ENCODE measurements at regions not wholly inside any gene's neighbourhood (a gene's known extent, or its start where the extent isn't known, plus 50 kb on each side); places are given as distances from the start of the nearest gene placed in this dataset.

GRCh38 chr15:100759106-100759505, 120.5 kb upstream of the ALDH1A3 start:
- peaks cover 3 to 40% of the 10 kb centered on the region in 2 experiments; a peak in 3 of 4 replicates for H3K4me1 ChIP-seq (ENCODE audit: control insufficient read depth in 1 of 2, insufficient read depth in 2 of 2, low read depth in 1 of 2, low read length in 1 of 2)
- peak overlapping the region; percentile 21 to 36; a peak in 2 of 4 replicates for H3K4me3 ChIP-seq (ENCODE audit: low read depth in 2 of 2, low read length in 1 of 2)
- H4K20me1 ChIP-seq (ENCODE audit: insufficient read depth), result no peaks in the 10 kb centered on the region
- no peaks in the 10 kb centered on the region for H3K79me2 ChIP-seq (ENCODE audit: insufficient read depth)
- H3K27ac ChIP-seq (ENCODE audit: low read depth in 2 of 2, low read length in 1 of 2), result peak overlapping the region; percentile 75 to 95
- 12% methylated on average over 6 of the region's 6 CpGs for WGBS (ENCODE audit: low lambda C conversion rate)
- DNase-seq, result no peak
- H3K4me2 ChIP-seq, result peak overlapping the region; percentile 68
- ChIA-PET POLR2A (no interaction called here), CTCF (interaction anchor here (0.6 to 2.8 kb wide), 8 partner anchors 15 to 248 kb away, joined by 3 to 12 read pairs (median 3); no protein-coding TSS in a partner anchor)
- peaks cover 8% of the 10 kb centered on the region; the same call in 1 of the 2 replicates for H3K9me3 ChIP-seq
- TF ChIP-seq TCF12 (IDR thresholded peaks at IDR 0.05), result peak; percentile 76
- TF ChIP-seq EP300 (IDR thresholded peaks at IDR 0.05; ENCODE audit: borderline replicate concordance in 1 of 2, low read depth in 1 of 2, low read length in 1 of 2), result 0 out of 4 replicates have a peak, but pooled peaks of 1 of the 2 experiments have one; percentile 32
- TF ChIP-seq GABPA (IDR thresholded peaks at IDR 0.05; ENCODE audit: low read depth), result no peak
- no peak overlapping the region for H3K9ac ChIP-seq
- H3K36me3 ChIP-seq (replicated peaks in 1 of 2; ENCODE audit: control insufficient read depth in 1 of 2, insufficient read depth in 2 of 2, low read length in 1 of 2), result no peaks in the 10 kb centered on the region
- no peaks in the 10 kb centered on the region for H3K27me3 ChIP-seq (ENCODE audit: insufficient read depth)
- no peaks in the 10 kb centered on the region for H3K9me2 ChIP-seq
- peaks cover 4% of the 10 kb centered on the region for H3F3A ChIP-seq (replicated peaks; ENCODE audit: insufficient read depth)
- H2AFZ ChIP-seq (ENCODE audit: low read depth), result peak overlapping the region; percentile 67

DNA sequence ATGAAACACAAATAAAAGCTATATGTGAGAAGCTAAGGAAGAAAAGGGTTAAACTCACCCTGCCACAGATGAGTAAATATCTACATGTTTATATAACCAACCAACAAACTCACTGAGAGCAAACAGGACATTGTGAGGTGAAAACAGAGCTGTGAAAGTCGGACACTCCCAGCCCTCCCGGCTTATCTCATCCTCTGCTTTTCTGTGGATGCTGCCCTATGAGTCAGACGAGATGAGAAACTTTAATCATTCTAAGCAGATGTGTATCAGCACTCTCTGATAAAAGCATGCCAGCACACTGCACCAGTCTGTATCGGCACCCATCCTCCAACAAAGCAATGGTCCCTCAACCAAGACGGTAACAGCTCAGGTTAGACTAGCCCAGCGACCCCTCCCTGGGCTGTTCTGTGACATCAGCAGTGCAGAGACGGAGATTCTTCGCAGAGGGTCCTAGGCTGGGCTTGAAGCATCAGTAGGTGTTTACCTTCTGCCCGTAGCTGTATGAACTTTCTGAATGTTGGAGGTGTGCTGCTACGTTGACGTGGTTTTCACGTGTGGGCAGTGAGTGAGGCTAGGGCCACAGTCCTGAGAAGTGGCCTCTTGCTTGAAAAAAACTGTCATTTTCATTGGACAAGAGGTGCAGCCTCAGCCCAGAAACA, 119.8 kb upstream of the ALDH1A3 start:
- H3K4me2 ChIP-seq, result peak overlapping the region; percentile 68
- H3K27me3 ChIP-seq (ENCODE audit: insufficient read depth), result no peaks in the 10 kb centered on the region
- H3K9ac ChIP-seq, result no peak overlapping the region
- H3K9me2 ChIP-seq, result no peaks in the 10 kb centered on the region
- DNase-seq, result peak; percentile 62
- peak overlapping the region; percentile 75 to 95 for H3K27ac ChIP-seq (ENCODE audit: low read depth in 2 of 2, low read length in 1 of 2)
- no peaks in the 10 kb centered on the region for H4K20me1 ChIP-seq (ENCODE audit: insufficient read depth)
- peaks cover 4% of the 10 kb centered on the region for H3F3A ChIP-seq (replicated peaks; ENCODE audit: insufficient read depth)
- peaks cover 5 to 47% of the 10 kb centered on the region in 2 experiments; a peak in 3 of 4 replicates for H3K4me1 ChIP-seq (ENCODE audit: control insufficient read depth in 1 of 2, insufficient read depth in 2 of 2, low read depth in 1 of 2, low read length in 1 of 2)
- peaks cover 8% of the 10 kb centered on the region; the same call in 1 of the 2 replicates for H3K9me3 ChIP-seq
- H2AFZ ChIP-seq (ENCODE audit: low read depth), result peak overlapping the region; percentile 67
- H3K79me2 ChIP-seq (ENCODE audit: insufficient read depth), result no peaks in the 10 kb centered on the region
- ChIA-PET CTCF (interaction anchor here (0.8 to 2.8 kb wide), 6 partner anchors 25 to 248 kb away, joined by 3 to 12 read pairs (median 6); no protein-coding TSS in a partner anchor), POLR2A (no interaction called here)
- peak overlapping the region; percentile 21 to 36; a peak in 2 of 4 replicates for H3K4me3 ChIP-seq (ENCODE audit: low read depth in 2 of 2, low read length in 1 of 2)
- 11% methylated on average over 10 of the region's 12 CpGs for WGBS (ENCODE audit: low lambda C conversion rate)
- H3K36me3 ChIP-seq (replicated peaks in 1 of 2; ENCODE audit: control insufficient read depth in 1 of 2, insufficient read depth in 2 of 2, low read length in 1 of 2), result no peaks in the 10 kb centered on the region
- 0 out of 2 replicates have a peak, but pooled peaks have one; percentile 51 for TF ChIP-seq REST (IDR thresholded peaks at IDR 0.05; ENCODE audit: low read depth, low read length)
- TF ChIP-seq SIN3A (IDR thresholded peaks at IDR 0.05; ENCODE audit: borderline replicate concordance, low read depth, low read length), result no peak
- no peak for TF ChIP-seq ELF1 (IDR thresholded peaks at IDR 0.05)
- peak; percentile 92 for TF ChIP-seq GATA2 (CRISPR knock-in tag; IDR thresholded peaks at IDR 0.05)
- TF ChIP-seq TCF12 (IDR thresholded peaks at IDR 0.05), result peak; percentile 92
- no peak for TF ChIP-seq NRF1 (IDR thresholded peaks at IDR 0.05; ENCODE audit: low read depth, low read length)
- TF ChIP-seq GABPA (IDR thresholded peaks at IDR 0.05; ENCODE audit: low read depth), result no peak
- no peak for TF ChIP-seq MEF2A (IDR thresholded peaks at IDR 0.05; ENCODE audit: borderline replicate concordance, low read depth)
- no peak for TF ChIP-seq RFX5 (IDR thresholded peaks at IDR 0.05; ENCODE audit: low read length)
- TF ChIP-seq RXRA (IDR thresholded peaks at IDR 0.05; ENCODE audit: borderline replicate concordance, low read depth), result no peak; the same call in 1 of the 2 replicates
- TF ChIP-seq, protein P1, sequence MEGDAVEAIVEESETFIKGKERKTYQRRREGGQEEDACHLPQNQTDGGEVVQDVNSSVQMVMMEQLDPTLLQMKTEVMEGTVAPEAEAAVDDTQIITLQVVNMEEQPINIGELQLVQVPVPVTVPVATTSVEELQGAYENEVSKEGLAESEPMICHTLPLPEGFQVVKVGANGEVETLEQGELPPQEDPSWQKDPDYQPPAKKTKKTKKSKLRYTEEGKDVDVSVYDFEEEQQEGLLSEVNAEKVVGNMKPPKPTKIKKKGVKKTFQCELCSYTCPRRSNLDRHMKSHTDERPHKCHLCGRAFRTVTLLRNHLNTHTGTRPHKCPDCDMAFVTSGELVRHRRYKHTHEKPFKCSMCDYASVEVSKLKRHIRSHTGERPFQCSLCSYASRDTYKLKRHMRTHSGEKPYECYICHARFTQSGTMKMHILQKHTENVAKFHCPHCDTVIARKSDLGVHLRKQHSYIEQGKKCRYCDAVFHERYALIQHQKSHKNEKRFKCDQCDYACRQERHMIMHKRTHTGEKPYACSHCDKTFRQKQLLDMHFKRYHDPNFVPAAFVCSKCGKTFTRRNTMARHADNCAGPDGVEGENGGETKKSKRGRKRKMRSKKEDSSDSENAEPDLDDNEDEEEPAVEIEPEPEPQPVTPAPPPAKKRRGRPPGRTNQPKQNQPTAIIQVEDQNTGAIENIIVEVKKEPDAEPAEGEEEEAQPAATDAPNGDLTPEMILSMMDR (IDR thresholded peaks at IDR 0.05), result no peak
- TF ChIP-seq USF1 (IDR thresholded peaks at IDR 0.05; ENCODE audit: borderline replicate concordance, low read depth), result no peak
- TF ChIP-seq, protein P2, sequence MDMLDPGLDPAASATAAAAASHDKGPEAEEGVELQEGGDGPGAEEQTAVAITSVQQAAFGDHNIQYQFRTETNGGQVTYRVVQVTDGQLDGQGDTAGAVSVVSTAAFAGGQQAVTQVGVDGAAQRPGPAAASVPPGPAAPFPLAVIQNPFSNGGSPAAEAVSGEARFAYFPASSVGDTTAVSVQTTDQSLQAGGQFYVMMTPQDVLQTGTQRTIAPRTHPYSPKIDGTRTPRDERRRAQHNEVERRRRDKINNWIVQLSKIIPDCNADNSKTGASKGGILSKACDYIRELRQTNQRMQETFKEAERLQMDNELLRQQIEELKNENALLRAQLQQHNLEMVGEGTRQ (IDR thresholded peaks at IDR 0.05; ENCODE audit: borderline replicate concordance, low read depth, low read length), result no peak
- TF ChIP-seq SMC3 (IDR thresholded peaks at IDR 0.05; ENCODE audit: low read depth, low read length), result 0 out of 2 replicates have a peak, but pooled peaks have one; percentile 14
- peak; percentile 99 for TF ChIP-seq RCOR1 (IDR thresholded peaks at IDR 0.05; ENCODE audit: low read length)
- TF ChIP-seq TEAD4 (IDR thresholded peaks at IDR 0.05; ENCODE audit: borderline replicate concordance, insufficient read depth), result no peak
- TF ChIP-seq, protein P3, sequence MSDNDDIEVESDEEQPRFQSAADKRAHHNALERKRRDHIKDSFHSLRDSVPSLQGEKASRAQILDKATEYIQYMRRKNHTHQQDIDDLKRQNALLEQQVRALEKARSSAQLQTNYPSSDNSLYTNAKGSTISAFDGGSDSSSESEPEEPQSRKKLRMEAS (IDR thresholded peaks at IDR 0.05; ENCODE audit: low read depth), result 0 out of 2 replicates have a peak, but pooled peaks have one; percentile 26
- no peak for TF ChIP-seq RAD21 (IDR thresholded peaks at IDR 0.05; ENCODE audit: low read length)
